Stomach (tissue), 8 donors: ENCODE measurements at regions not wholly inside any gene's neighbourhood (a gene's known extent, or its start where the extent isn't known, plus 50 kb on each side); places are given as distances from the start of the nearest gene placed in this dataset.

ENCODE experiments used
- DNase-seq, 2 donors: peaks; one replicate each; pipeline versions ENCODE4 v3.0.0 to v3.0.0-alpha.2; 2013 to 2019
- H3K27ac ChIP-seq, 5 donors: fragments of 200-600 bp in 4 of 5; sonication (generic) in 4 of 5; one replicate each; pipeline ENCODE4 v1.5.1; 2013 to 2019; ENCODE audit warnings: mild to moderate bottlenecking in 1 of 5, moderate library complexity in 1 of 5
- H3K27me3 ChIP-seq, 3 donors: fragments of 200-600 bp; sonication (generic); one replicate each; pipeline ENCODE4 v1.5.1; 2017 to 2019; ENCODE audit warnings: mixed run types in 1 of 3
- H3K36me3 ChIP-seq, 4 donors: fragments of 200-600 bp; sonication (generic); 1 replicate in 3 of 4; 2 replicates in 1 of 4; pipeline ENCODE4 v1.5.1; 2016 to 2019
- H3K4me1 ChIP-seq, 4 donors: fragments of 200-600 bp; sonication (generic); one replicate each; pipeline ENCODE4 v1.5.1; 2016 to 2019
- H3K4me3 ChIP-seq, 4 donors: fragments of 200-600 bp; sonication (generic) in 3 of 4; one replicate each; pipeline ENCODE4 v1.5.1; 2016 to 2019; ENCODE audit warnings: mild to moderate bottlenecking in 1 of 4
- H3K9me3 ChIP-seq, 4 donors: fragments of 200-600 bp; sonication (generic); one replicate each; pipeline ENCODE4 v1.5.1; 2016 to 2019
- EP300 ChIP-seq: sonication (generic); formaldehyde crosslinking; IDR thresholded peaks from one replicate; pipeline ENCODE4 v1.6.1; 2017; ENCODE audit warnings: antibody characterized with exemption
- POLR2A ChIP-seq, 4 donors: fragments of 450-650 bp; IDR thresholded peaks; one replicate each; pipeline ENCODE4 v1.6.1; 2016; ENCODE audit warnings: antibody characterized with exemption in 4 of 4, control low read depth in 2 of 4, mild to moderate bottlenecking in 1 of 4, moderate library complexity in 1 of 4
- POLR2AphosphoS5 ChIP-seq, 3 donors: sonication (generic); formaldehyde crosslinking; IDR thresholded peaks; one replicate each; pipeline ENCODE4 v1.6.1; 2016; ENCODE audit warnings: antibody characterized with exemption in 3 of 3
- WGBS, 5 donors: extraction: QIAGEN DNeasy Blood & Tissue Kit in 3 of 5; methylation state at CpG; one replicate each; pipeline versions ENCODE4 v1.1.5 to v1.1.7; 2013 to 2018; 5-methylcytosine and 5-hydroxymethylcytosine counted together
- intact Hi-C: fragments of 100-400 bp; cut with DNase I; formaldehyde crosslinking; loops from one replicate; pipeline ENCODE4 v1.15.1; 2023; ENCODE audit warnings: low total_unique reads
- TF ChIP-seq, protein P1 (sequence below), 7 experiments: fragments of 450-650 bp in 4 of 7; fragments of 200-600 bp in 3 of 7; sonication (generic) in 3 of 7; IDR thresholded peaks; one replicate each; pipeline ENCODE4 v1.5.1; 2016 to 2019; ENCODE audit warnings: antibody characterized with exemption in 7 of 7, control low read depth in 2 of 7, mild to moderate bottlenecking in 1 of 7
- donor health status: healthy with polysubstance abuse.
- donor health status: Bipolar disorder and iron deficiency.
- donor health status: healthy.

DNA sequence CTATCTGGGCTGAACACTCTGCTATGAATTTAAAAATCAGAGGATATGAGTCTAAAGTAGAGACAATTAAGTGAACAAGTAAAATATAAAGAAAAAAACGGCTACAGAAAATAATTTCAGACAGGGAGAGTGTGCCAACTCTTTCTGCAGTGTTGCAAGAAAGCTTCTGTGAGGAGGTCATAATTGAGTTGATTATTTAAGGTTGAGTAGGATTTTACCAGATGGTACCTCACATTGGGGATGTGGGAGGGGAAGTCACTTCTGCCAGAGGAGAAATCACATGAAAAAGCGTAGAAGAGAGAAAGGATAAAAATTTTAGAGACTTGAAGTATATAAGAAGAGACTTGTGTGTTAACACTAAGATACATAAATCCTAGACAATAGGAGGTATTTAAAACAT, 238.0 kb upstream of the NCAM2 start:
- no peak overlapping the region for H3K27ac ChIP-seq
- H3K9me3 ChIP-seq: peaks cover 0 to 6% (median 0%) of the 10 kb centered on the region in 4 donors
- WGBS, 5 donors: 53 to 83% (median 75%) methylated on average over 2 of the region's 2 CpGs
- H3K36me3 ChIP-seq: no peaks in the 10 kb centered on the region
- intact Hi-C loops: no loop called here
- H3K4me1 ChIP-seq: no peaks in the 10 kb centered on the region
- no peak for DNase-seq
- TF ChIP-seq POLR2A (IDR thresholded peaks at IDR 0.05) (no peak), EP300 (no peak), POLR2AphosphoS5 (IDR thresholded peaks at IDR 0.05) (no peak)
- TF ChIP-seq, protein P1, sequence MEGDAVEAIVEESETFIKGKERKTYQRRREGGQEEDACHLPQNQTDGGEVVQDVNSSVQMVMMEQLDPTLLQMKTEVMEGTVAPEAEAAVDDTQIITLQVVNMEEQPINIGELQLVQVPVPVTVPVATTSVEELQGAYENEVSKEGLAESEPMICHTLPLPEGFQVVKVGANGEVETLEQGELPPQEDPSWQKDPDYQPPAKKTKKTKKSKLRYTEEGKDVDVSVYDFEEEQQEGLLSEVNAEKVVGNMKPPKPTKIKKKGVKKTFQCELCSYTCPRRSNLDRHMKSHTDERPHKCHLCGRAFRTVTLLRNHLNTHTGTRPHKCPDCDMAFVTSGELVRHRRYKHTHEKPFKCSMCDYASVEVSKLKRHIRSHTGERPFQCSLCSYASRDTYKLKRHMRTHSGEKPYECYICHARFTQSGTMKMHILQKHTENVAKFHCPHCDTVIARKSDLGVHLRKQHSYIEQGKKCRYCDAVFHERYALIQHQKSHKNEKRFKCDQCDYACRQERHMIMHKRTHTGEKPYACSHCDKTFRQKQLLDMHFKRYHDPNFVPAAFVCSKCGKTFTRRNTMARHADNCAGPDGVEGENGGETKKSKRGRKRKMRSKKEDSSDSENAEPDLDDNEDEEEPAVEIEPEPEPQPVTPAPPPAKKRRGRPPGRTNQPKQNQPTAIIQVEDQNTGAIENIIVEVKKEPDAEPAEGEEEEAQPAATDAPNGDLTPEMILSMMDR (IDR thresholded peaks at IDR 0.05): no peak
- no peak overlapping the region for H3K4me3 ChIP-seq
- H3K27me3 ChIP-seq: no peaks in the 10 kb centered on the region

DNA sequence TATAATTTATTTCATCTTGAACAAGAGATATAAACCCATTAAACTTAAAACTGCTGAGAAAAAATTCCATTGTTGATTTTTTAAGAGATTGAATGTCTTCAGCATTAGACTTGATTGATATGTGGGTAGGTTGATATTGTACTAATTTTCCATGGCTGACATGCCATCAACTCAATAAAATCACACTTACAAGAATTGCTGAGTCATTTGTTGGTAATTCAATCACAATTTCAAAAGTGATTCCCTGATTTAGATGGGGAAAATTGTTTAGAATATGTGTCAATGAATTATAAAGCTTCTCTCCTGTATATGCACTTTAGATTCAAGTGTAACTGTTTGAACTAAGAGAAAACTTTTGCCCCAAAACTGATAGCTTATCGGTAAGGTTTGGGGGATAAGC, 223.5 kb upstream of the NCAM2 start:
- no peaks in the 10 kb centered on the region for H3K4me1 ChIP-seq
- TF ChIP-seq EP300 (no peak), POLR2AphosphoS5 (IDR thresholded peaks at IDR 0.05) (no peak), POLR2A (IDR thresholded peaks at IDR 0.05) (no peak)
- TF ChIP-seq, protein P1 (IDR thresholded peaks at IDR 0.05): no peak
- 86 to 100% (median 95%) methylated on average over 1 of the region's 1 CpG for WGBS, 5 donors
- no peaks in the 10 kb centered on the region for H3K27me3 ChIP-seq
- DNase-seq: no peak
- intact Hi-C loops: no loop called here
- H3K4me3 ChIP-seq: no peak overlapping the region
- no peaks in the 10 kb centered on the region for H3K36me3 ChIP-seq
- H3K27ac ChIP-seq: no peak overlapping the region
- peaks cover 0 to 35% (median 20%) of the 10 kb centered on the region in 4 donors for H3K9me3 ChIP-seq

DNA sequence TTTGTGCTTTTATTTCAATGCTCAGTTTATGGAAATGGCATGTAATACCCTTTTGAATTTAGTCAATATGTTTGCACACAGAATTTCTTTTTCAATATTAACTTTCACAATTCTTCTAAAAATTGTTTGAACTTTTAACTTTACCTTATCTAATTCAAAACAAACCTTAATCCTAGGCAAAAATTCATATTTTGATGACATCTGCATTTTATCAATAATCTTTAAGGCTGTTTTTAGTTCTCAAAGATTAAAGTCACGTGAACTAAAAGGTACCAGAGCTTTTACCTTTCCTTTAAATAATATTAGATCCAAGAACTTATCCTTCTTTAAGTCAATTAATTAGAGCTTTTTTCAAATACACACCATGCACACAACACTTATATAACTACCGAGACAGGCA, 218.9 kb upstream of the NCAM2 start:
- DNase-seq: no peak
- Histone ChIP-seq H3K27ac (no peak overlapping the region), H3K9me3 (peaks cover 0 to 44% (median 22%) of the 10 kb centered on the region in 4 donors), H3K27me3 (no peaks in the 10 kb centered on the region), H3K4me1 (no peaks in the 10 kb centered on the region), H3K36me3 (no peaks in the 10 kb centered on the region), H3K4me3 (no peak overlapping the region)
- intact Hi-C loops: no loop called here
- 42 to 67% (median 62%) methylated on average over 2 of the region's 2 CpGs for WGBS, 5 donors
- TF ChIP-seq EP300 (no peak), POLR2A (IDR thresholded peaks at IDR 0.05) (no peak), POLR2AphosphoS5 (IDR thresholded peaks at IDR 0.05) (no peak)
- TF ChIP-seq, protein P1 (IDR thresholded peaks at IDR 0.05): no peak

DNA sequence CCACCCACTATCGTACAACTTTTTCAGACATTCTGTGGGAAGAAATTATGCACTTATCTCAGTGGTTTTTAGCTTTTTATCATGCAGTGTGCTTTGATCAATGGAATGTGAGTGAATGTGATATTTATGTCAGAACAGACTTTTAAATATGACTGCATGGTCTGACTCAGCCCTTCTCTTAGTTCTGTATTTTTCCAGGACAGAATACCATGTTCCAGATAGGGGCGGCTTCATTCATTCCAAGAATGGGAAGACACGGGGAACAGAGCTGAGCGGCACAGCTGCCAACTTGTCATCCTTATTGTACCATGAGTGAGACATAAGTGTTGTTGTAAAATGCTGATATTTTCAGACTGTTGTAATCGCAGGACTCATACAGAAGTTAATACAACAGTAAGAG, 214.6 kb upstream of the NCAM2 start:
- Histone ChIP-seq H3K36me3 (no peaks in the 10 kb centered on the region), H3K27ac (no peak overlapping the region), H3K4me3 (no peak overlapping the region), H3K4me1 (no peaks in the 10 kb centered on the region), H3K27me3 (no peaks in the 10 kb centered on the region), H3K9me3 (peaks cover 0 to 22% (median 8%) of the 10 kb centered on the region in 4 donors)
- 87 to 93% (median 92%) methylated on average over 5 of the region's 5 CpGs for WGBS, 5 donors
- DNase-seq: no peak
- intact Hi-C loops: no loop called here
- TF ChIP-seq POLR2AphosphoS5 (IDR thresholded peaks at IDR 0.05) (no peak), EP300 (no peak), POLR2A (IDR thresholded peaks at IDR 0.05) (no peak)
- TF ChIP-seq, protein P1 (IDR thresholded peaks at IDR 0.05): no peak
